Frontal cortex (tissue), 3 donors: ENCODE measurements at regions not wholly inside any gene's neighbourhood (a gene's known extent, or its start where the extent isn't known, plus 50 kb on each side); places are given as distances from the start of the nearest gene placed in this dataset.

Source experiments
- DNase-seq, 2 donors: peaks; one replicate each; pipeline ENCODE4 v3.0.0; 2012; ENCODE audit warnings: low spot score in 2 of 2
- FAIRE-seq: peaks from 2 replicates; lab custom pipeline; 2012; peaks lifted over from hg19 to GRCh38; lab: Jason Lieb, UNC
- donor health status: control.
- donor health status: control.
- donor health status: control.

DNA sequence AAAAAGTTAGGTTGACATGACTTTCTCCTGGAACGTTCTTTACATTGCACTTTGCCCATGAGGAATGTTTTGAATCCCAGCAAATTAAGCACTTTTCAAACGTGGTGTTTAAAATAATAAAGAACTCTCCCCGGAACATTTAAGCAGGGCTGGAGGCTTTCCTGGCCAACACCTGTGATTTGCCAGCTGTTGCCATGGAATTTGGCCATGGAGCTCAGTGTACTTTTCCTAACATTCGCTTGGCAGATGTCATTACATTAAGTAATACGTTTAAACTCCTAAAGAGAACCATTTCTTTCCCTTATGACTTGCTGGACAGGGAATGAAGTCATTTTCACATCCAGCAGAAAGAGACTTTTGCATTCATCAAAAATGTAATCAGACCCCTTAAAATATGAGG is 146.1 kb downstream of the GAS1 start:
- FAIRE-seq: no peak
- no peak for DNase-seq

DNA sequence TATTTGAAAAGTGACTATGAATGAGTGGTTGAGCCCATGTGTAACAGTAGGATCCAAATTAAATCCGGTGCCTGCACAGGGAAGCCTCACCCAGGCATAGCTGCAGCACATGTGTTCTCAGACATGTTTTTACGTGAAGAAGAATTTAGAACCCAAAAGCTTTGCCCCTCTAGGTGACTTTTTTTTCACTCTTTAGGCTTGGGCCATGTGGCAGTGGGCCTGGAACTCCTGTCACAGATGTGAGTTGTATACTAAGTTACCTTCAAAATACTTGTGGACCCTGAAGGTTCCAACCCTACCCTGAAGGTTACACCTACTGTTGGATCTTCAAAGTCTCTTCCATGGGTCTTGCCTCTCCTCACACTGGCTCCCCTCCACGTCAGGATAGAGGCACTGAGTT is 146.6 kb downstream of the GAS1 start:
- DNase-seq: no peak
- FAIRE-seq: no peak

DNA sequence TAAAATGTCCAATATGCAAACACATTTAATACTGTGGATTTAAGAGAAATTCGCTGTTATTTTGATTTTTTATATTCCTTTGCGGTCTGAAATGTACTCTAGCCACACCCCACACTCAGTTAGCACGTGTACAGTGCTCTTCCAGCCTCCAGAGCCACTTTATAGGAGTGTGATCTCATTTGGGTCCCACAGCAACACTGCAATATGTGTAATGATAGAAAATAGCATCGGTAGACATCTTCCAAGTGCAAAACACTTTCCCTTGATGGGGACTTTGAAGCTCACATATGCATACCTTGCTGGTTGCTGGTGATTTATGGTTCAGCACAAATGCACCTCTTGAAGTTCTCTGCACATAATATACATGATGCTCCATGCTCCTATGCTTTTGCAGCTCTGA is 148.3 kb downstream of the GAS1 start:
- DNase-seq (no peak), FAIRE-seq (no peak)

DNA sequence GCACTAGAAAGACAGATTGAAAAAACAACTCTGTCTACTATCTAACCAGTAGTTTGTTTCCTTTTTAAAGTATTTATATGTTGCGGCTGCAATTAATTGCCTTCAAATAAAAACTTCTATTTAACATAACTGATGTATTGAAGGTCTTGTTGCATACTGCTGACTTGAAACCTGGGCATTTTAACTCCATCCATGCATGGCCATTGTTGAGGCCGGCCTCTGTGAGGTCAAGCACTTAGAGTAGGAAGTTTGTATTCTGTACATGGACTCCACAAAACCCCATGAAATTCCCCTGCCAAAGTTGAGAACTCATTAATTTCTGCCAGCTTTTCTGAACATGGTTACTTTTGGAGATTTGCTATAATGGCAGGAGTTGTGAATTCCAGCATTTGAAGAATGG is 150.6 kb downstream of the GAS1 start:
- DNase-seq (no peak), FAIRE-seq (no peak)

DNA sequence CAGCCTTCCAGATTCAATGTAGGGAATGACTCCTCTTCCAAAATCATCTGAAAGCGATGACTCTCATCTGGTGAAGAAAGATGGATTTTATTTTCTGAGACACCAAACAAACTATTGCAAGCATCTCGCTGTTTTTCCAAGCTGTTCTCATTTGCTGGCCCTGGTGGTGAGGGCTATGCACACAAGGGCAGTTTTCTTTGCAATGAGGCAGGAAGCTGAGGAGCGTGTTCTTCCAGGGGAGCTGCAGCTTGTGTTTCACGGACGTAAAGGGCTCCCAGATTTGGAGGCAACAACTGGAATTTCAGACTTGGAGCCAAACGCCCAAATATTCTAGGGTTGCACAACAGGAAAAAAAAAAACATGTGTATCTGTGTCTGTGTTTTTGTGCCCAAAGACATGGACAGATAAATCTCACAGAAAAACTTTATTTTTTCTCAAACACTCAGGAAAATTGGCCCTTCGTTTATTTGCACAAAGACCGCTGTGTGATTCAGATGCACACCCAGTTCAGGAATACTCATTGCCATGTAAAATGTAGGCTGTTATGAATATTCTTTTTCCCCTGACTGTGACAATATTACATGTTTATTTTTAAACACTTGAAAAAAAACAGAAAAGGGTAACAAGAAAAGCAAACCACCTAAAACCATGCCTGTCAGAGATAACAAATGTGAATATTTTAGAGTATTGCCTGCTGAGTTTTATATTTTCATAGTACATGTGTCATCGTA is 151.3 kb downstream of the GAS1 start:
- no peak for FAIRE-seq

DNA sequence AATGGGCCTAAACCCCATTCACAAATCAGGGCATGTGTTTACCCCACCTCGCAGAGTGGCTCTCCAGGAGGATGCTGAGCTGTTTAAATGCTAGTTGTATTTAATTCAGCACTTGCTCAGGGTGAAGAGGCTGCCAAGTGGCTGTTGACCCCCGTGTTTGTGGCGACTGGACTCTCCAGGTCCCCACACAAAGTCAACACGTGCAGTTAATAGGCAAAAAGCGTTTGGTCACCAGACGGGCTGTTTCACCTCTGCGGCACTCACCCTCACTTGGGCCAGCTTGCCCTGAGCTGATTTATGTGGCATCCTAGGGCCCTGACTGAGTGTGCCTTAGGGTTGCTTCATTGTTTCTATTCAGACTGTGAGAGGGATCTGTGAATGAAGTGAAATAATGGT is 152.3 kb downstream of the GAS1 start:
- DNase-seq (no peak), FAIRE-seq (no peak)

More for the DNA sequence above, 151.3 kb downstream of the GAS1 start:
- no peak for DNase-seq

DNA sequence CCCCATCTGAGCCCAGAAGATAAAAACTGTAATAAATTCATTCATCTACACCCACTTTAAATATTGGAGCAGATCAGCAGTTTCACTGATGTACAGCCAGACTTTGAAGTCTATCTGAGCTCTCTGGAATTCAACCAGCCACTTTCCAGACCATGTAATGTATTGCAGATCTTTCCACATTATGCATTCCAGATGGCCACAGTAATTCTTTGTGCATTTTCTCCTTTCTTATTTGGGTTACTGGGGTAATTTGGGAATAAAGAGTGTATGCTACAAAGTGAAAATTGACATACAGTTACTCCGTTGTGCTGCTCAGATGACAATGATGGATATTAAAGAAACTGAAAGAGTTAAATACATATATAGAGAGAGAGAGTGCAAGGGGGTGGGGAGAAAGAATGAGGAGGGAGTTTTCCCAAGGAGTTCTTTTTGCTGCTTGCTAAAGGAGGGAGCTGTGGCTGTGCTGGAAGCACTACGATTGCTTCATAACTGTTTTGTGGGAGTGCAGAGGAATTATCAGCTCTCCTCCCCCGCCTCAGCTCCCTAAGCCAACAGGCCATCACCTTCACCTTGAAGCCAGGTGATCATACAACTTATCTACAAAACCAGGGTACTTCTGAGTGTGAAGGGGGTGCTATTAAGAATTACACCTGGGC is 152.8 kb downstream of the GAS1 start:
- DNase-seq: no peak
- FAIRE-seq: no peak

DNA sequence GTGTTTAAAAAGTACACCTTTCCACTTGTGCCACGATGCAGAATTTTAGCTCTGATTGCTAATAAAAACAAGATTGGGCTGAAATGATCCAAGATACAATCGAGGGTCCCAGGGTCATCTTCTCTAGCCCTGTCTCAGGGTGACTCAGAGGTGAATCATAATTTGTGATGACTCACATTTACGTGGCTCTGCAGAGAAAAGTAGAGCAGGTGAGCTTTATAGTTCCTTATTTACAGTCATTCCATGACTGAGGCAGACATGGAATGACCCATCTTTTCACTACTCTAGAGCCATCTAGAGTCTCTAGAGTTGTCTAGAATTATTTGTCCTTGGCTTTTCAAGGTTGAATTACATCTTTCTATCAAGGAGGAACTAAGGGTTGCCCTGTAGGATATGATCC is 155.2 kb downstream of the GAS1 start:
- DNase-seq (no peak), FAIRE-seq (no peak)

DNA sequence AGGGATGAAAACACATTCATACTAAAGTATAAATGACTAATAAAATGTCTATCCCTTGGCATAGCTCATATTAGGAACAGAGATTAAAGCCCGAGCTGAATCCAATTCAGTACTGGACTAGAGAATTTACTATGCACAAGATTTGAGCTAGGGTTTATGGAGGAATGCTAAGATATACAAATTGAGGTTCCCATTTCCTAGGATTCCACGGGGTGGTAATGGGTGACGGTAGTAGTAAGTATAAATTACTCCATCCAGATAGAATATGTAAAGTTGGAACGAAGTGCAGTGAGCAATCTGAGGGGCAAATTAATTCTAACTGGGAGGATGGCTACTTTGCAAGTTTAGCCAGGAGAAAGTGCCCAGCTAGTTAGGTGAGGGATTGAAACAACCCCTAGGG is 156.5 kb downstream of the GAS1 start:
- no peak for DNase-seq
- no peak for FAIRE-seq

DNA sequence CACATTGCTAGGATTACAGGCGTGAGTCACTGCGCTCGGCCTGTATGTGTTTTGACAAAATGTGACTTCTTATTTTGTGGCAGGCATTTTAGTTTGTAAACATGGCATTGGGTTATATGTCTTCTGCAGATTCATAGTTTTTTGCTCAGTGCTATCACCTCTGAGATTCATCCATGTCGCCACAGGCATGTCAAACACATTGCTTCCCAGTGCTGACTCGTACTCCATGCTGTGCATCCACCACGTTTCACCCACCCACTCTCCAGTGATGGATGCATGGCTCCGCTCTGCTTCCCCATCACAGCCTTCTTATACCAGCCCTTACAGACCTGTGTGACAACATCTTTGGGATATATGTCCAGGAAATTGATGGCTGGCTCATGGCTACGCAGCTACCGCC is 158.8 kb downstream of the GAS1 start:
- DNase-seq (no peak), FAIRE-seq (no peak)

DNA sequence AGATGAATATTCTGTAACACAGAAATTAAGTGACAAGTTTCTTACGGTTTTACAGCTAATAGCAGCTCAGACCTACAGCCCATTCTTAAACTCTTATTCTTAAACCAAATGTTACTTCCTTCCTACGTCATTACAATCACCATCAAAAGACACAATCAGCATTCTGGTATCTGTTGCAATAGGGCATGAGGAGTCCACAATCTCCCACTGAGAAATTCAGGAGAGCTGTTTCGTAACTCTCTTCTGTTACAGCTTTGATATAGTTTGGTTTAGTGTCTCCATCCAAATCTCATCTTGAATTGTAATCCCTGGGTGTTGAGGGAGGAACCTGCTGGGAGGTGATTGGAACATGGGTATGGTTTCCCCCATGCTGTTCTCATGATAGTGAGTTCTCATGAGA is 163.4 kb downstream of the GAS1 start:
- no peak for FAIRE-seq
- DNase-seq: no peak

DNA sequence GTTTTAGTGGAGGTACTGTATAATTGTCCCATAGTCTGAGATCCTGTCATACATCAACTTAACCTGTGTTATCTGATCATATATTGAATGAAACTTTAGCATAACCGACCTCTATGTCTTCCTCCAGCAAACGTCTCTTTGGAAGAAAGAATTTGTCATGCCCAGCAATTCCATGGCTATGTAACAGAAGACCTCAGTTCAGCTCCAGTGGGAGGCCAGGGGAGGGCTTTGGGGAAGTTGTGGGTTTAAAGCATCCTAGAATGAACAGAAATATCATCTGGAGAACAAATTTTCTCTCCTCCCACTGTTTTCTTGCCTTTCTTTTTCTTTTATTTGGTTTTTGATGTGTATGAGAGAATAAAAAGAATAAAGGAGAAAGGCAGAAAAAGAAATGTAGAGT is 164.5 kb downstream of the GAS1 start:
- no peak for FAIRE-seq
- no peak for DNase-seq

DNA sequence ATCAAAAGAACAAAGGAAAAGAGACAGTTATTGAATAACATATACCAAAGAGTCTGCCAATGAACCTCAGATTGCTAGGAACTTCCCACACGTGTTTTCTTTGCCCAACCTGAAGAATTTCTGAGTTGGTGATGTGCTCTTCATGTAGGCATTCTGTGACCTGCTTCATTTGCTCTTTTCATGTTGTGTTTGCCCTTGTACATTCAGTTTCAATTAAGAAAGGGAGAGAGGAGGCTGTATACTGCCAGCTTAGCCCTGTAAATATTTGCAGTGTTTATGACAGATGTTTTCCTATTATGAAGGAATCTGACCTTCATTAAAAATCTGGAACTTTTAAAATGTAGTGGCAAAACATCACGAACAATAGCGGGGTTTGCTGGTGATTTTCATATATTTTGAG is 168.5 kb downstream of the GAS1 start:
- no peak for FAIRE-seq

DNA sequence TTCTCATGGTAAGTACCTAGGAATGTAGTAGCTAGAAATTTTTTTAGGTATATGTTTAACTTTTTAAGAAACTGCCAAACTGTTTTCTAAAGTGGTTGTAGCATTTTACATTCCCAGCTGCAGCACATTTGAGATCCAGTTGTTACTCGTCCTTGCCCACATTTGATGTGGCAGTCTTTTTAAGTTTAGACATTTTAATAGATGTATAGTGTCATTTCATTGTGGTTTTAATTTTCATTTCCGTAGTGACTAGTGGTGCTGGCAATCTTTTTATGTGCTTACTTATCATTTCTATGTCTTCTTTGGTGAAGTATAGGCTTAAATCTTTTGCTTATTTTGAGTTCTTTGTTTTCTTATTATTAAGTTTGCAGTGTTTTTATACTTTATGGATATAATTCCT is 171.6 kb downstream of the GAS1 start:
- no peak for DNase-seq
- no peak for FAIRE-seq

More for the DNA sequence above, 168.5 kb downstream of the GAS1 start:
- no peak for DNase-seq

DNA sequence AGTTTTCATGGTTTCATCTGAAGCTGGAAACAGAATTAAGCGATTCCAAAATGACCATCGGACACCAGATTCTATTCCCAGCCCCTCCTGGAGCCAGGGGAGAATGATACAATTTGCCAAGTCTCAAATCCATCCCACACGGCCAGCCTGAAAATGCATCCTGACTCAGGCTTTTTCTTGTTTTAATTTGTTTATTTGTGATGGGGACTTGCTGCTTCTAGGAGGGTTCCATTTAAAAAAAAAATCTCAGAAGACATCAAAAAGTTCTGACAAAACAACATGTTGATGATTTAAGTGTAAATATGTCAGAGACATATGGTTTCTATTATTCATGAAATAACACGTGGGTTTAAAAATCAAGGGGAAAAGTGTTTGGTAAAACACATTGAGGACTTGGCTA is 173.2 kb downstream of the GAS1 start:
- FAIRE-seq (no peak), DNase-seq (no peak)

DNA sequence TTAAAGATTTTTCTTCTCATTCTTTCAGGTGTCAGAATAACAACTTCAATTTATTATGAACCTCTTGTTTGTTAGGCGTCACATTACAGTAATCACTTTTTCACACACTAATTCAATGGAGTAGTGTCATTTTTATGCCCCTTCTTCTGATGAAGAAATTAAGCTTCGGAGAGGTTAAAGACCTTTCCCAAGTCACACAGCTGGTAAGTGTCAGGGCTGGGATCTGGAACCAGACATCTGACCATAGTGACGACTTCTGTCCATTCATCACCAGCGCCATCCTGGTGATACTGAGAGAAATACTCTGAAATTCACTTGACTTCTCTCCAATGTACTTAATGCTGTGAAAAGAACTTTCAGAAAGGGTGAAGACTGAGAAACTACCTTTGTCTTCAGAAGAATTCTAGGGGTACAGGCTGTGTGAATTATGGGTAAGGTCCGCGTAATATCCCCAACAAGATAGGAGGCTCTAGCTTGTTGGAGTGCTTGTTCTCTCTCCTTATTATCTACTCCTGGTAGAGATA is 173.8 kb downstream of the GAS1 start:
- FAIRE-seq (no peak), DNase-seq (no peak)

DNA sequence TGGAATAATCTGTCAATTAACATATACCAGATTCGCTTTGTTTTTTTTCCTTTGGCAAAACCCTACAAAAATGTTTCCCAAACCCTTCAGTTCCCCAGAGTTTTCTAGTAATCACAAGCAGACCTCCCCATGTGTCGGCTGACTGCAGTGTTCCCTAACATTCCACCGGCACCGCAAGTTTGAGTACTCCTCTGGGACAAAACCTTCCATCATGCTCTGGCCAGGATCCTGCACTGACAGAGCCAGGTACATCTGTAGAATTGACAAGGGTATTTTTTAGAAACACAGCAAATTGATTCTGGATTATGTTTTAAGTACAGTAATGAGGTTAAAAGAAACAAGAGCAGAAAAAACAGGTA is 174.7 kb downstream of the GAS1 start:
- FAIRE-seq (no peak), DNase-seq (no peak)

DNA sequence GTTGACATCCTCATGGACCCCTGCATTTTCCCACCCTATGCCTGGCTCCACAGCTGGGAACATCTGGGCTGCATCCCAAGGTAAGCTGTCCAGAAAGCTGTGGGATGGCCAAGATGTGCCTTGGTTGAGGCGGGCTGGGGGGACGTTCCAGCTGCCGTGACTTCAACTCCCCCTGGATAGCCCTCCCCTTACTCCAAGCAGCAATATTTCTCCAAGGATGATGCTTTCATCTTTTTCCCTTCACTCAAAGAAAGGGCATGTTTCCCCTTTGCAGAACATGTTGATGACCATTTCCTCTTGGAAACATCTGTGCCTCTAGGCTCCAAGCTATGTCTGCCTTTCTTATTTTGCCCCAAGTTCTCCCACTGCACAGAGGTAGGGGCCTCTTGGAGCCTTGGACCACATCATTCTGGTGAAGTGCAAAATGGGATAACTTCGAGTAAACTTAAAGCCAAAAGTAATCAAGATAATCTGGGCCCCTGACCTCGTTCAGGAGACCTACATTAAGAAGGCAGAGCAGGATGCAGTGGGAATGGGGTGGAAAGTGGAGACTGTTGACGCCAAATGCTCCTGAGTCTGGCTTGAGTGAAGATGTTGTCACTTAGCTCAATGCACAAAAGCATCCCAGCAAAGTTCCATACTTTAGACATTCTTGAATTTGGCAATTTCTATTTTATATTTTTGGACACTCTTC is 175.2 kb downstream of the GAS1 start:
- no peak for FAIRE-seq
- DNase-seq: no peak

DNA sequence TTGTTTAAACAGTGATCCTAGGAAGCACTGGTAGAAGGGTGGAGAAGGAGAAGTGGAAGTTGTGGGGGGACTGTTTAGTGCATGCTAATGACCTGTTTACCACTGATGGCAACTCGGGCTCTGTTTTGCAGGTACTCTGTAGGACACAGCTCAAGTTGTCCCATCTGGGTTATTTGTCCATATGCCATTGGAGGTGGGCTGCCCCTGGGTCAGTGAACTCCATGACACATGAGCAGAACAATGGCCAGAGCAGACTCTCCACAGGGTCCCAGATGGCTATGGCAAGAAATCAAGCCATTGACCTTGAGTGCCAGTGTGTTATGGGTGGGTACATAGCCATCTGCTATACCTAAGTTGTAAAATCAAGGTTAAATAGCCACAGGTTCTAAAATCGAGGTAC is 175.9 kb downstream of the GAS1 start:
- no peak for FAIRE-seq
- DNase-seq: no peak

DNA sequence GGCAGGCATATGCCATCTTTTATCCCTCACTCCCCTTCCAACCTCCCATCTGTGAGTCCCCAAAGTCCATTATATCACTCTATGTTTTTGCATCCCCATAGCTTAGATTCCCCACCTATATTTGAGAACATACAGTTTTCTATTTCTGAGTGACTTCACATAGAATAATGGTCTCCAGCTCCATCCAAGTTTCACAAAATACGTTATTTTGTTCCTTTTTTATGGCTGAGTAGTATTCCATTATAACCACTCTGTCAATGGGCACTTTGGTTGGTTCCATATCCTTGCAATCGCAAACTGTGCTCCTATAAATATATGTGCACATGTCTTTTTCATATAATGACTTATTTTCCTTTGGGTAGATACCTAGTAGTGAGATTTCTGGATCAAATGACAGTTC is 178.6 kb downstream of the GAS1 start:
- DNase-seq: no peak

DNA sequence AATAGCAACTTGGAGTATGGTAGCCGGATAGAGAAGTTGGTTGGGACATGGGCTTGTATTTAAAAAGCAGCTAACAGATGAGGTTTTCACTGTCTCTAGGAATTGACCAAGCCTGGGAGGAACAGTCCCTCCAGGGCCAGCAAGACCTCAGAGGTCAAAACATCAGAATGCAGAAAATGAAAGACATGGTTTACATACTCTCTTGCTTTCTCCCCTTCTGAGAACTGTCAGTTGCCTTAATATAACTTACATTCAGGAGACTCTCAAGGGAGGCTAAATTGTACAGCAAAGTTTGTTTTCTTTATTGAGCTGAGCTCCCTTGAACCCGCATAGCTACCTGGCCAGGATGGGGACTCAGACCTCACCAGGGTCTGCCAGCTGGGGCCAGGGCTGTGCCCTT is 179.3 kb downstream of the GAS1 start:
- FAIRE-seq (no peak), DNase-seq (no peak)

More for the DNA sequence above, 178.6 kb downstream of the GAS1 start:
- no peak for FAIRE-seq
